NCI-H1694 (cell line): ENCODE measurements at regions not wholly inside any gene's neighbourhood (a gene's known extent, or its start where the extent isn't known, plus 50 kb on each side); places are given as distances from the start of the nearest gene placed in this dataset.

Experiments used
- DNase-seq: peaks from one replicate; lab custom pipeline; 2025; lab: John Stamatoyannopoulos, UW

GRCh38 chr3:77868725-77869124 is 828.8 kb downstream of the ROBO2 start:
- no peak for DNase-seq

DNA sequence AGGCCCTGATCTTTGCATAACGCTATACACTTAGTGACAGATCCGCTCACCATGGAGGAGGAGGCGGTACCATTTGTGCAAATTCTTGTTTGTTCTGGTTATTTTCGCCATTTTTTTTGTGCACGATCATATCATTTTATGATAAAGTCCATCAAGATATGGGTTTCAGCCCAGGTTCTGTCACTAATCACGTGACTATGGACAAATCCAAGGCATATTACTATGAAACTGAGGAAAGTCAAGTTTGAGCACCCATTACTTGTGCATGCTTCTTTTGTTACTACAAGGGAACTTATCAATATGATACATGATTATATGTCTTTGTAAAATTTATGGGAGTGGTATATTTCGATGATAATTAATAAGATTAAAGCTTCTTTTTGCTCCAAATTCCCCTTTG is 829.5 kb downstream of the ROBO2 start:
- no peak for DNase-seq

DNA sequence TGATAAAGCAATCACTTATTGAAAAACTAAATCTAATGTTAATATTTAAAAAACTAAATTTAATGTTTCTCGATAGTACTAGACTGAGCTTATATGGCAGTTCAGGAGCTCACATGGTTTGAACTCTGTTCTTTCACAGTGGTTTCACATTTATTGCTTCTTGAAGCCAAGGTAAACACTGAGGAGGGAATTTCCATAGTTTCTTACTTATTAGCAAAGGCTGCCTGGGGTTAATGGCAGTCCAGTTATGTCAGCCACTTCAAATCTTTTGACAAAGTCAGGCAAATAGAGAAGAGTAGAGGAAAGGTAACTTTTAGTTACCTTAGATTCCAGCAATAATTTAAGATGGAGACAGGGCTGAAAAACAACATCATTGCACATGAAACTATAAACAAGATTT is 831.5 kb downstream of the ROBO2 start:
- no peak for DNase-seq

GRCh38 chr3:77873598-77873997 is 833.7 kb downstream of the ROBO2 start:
- no peak for DNase-seq

DNA sequence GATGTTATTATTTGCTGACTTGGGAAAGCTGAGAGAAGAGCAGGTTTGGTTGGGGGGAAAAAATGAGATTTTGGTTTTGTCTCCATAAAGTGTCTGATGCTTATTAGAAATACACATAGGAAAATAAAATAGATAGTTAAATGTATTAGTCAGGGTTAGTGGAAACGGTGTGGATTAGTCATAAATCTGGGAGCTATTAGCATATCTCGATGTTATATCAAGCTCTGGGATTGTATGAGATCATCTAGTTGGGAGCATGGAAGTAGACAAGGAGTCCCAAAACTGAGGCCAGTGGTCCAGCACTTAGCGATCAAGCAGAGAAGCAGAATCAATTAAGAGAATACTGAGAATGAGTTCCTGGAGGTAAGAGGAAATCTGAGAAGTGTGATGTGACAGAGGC is 845.5 kb downstream of the ROBO2 start:
- DNase-seq = no peak

DNA sequence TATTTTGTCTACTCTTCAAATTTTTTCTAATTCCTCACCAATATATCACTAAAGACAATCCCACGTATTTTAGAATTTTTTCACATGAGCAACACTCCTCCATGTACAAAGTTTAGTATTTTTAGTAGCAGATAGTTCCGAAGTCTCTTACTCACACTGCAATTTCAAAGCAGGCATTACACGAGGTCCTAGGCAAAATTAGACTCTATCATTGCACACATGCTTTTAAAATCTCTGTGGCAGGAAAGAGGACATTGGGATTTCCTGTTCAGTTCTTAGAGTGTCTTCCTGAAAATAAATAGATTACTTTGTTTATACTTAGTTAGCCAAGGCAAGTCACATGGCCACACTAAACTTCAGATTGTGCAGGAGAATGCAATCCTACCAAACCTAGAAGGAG is 847.7 kb downstream of the ROBO2 start:
- DNase-seq = no peak

DNA sequence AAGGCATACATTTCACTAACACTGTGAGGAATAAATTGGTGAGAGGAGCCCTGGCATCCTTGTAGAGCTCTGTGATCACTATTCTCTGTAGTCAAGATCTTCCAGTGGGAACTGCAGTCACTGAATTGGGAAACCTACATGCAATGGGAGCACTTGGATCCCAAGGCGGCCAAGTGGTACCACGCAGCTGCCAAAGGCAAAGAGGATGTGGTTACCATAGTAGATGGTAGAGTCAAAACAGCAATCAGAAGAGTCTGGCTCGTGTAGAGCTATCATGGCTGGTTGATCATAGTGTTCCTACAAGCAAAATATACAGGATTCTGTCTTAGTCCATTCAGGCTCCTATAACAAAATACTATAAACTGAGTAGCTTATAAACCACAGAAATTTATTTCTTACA is 849.7 kb downstream of the ROBO2 start:
- DNase-seq = no peak

DNA sequence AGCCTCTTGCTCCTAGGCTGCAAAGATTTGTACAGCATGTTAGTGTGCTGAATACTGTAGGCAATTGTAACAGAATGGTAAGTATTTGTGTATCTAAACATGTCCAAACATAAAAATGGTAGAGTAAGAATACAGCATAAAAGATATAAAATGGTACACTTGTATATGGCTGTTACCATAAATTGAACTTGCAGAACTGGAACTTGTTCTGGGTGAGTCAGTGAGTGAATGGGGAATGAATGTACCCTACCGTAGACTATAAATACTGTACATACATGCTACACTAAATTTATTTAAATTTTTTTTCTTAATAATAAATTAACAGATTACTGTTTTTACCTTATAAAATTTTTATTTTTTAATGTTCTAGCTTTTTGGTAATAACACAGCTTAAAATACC is 858.7 kb downstream of the ROBO2 start:
- DNase-seq = no peak

GRCh38 chr3:77902675-77903074 is 862.8 kb downstream of the ROBO2 start:
- DNase-seq = no peak

DNA sequence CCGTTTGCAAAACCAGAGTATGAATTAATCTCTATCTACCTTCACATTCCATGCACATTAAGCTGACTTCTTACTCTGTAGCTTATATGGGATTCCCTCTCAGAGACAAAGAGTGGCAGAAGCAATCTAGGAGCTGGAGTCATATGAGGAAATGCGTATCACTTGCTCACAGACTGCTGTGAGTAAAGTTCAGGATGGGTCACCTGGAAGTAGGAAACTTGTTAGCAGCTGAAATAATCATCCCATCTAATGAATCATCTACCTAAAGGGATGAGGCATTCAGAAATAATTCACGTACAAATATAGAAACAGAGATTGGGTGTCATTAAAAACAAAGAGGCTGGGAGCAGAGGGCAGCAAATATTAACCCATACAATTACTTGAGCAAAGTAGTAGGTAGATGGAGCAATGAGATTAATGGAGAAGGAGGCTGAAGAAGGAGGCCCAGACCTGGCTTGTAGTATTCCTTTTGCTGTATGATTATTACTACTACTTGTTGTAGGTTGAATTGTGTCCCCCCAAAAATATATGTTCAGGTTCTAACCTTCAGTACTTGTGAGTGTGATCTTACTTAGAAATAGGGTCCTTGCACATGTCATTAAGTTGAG is 866.3 kb downstream of the ROBO2 start:
- no peak for DNase-seq

- no peak for DNase-seq
Measured at GRCh38 chr3:77913524-77914174, 873.8 kb downstream of the ROBO2 start.

DNA sequence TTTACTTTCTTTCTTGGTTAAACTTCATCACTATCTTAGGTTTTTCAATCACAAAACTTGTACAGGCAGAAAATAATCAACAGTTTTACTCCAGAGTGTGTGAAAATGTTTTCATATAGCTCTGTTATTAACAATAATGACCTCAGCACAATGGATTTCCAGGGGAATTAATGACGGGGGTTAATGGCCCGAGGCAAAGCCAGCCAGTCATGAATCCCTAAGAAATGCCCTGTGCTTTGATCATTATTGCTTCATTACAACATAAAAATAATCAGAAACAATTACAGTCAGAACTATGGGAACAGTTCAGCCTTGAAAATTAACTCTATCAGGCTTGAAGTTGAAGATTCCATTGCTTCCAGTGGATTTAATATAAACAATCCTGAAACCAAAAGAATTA is 875.4 kb downstream of the ROBO2 start:
- no peak for DNase-seq

- DNase-seq = no peak
Measured at GRCh38 chr3:77917225-77917624, 877.3 kb downstream of the ROBO2 start.

DNA sequence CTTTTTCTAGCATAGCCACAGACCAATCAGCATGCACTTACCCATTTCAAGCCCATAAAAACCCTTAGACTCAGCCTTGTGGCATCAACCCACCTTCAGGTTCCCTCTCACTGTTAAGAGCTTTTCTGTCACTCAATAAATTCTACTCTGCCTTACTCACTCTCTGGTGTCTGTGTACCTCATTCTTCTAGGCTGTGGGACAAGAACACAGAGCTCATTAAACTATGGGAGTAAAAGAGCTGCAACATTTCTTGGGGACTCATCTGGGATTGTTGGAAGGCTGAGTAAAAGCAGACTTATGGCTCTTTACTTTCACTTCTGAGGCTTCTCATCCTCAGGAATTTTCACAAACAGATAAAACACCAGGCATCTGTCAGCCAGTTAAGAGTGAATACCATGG is 879.3 kb downstream of the ROBO2 start:
- no peak for DNase-seq

GRCh38 chr3:77931255-77932009 is 891.5 kb downstream of the ROBO2 start:
- DNase-seq = no peak

DNA sequence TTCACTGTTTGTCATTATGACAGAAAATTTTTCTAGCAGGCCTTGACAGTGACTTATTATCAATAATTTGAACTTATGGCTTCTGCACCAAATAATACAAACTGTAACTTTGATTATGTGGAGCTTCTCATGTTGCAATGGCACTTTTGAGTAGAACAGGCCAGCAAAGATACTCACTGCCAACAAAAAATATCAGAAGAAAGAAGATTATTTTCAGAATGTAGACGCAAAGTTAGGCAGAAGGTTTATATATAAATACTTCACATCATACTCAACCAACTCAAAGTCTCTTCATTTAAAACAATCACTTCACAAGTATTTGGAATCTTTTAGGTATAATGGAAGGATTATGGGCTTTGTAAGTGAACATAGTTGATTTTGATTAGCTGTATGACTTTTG is 893.0 kb downstream of the ROBO2 start:
- no peak for DNase-seq

GRCh38 chr3:77933926-77934325 is 894.0 kb downstream of the ROBO2 start:
- DNase-seq = no peak

GRCh38 chr3:77935418-77935817 is 895.5 kb downstream of the ROBO2 start:
- no peak for DNase-seq

GRCh38 chr3:77939726-77940125 is 899.8 kb downstream of the ROBO2 start:
- no peak for DNase-seq

- no peak for DNase-seq
Measured at GRCh38 chr3:77943598-77943997, 903.7 kb downstream of the ROBO2 start.

GRCh38 chr3:77945320-77945719 is 905.4 kb downstream of the ROBO2 start:
- DNase-seq = no peak

GRCh38 chr3:77947671-77948070 is 907.8 kb downstream of the ROBO2 start:
- no peak for DNase-seq

GRCh38 chr3:77967621-77968020 is 927.7 kb downstream of the ROBO2 start:
- no peak for DNase-seq

GRCh38 chr3:77976079-77976478 is 936.2 kb downstream of the ROBO2 start:
- DNase-seq = no peak
